ENCODE measurements at regions not wholly inside any gene's neighbourhood (a gene's known extent, or its start where the extent isn't known, plus 50 kb on each side); places are given as distances from the start of the nearest gene placed in this dataset.

DNA sequence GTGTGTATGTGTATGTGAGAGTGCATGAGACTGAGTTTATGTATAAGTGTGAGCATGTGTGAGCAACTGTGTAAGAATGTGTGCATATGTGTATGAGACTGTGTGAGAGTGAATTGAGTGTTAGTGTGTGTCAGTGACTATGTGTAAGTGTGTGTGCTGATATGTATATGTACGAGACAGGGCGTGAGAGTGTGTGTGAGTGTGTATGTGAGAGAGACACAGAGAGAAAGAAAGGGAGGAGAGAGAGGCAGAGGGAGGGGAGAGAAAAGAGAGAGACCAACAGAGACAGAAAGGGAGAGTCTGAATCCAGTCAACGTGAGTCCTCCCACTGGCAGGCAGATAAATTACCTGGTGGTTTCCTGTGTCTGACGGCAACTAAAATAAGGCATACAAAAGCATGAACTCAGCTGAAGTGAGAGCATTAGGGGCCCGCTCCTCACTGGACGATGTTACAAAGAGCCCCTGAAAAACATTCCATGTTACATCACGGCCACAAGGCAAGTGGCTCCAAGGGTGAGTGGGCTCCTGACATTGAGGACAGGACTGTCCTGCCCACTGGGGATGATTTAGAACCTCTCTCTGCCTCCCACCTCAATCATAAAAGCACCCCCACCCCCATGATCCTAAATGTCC lies 66.6 kb upstream of the TIAM1 start:
- Histone ChIP-seq H3K23me2 (ENCODE audit: insufficient read length, low read depth, low read length, poor library complexity, severe bottlenecking) (no peaks in the 10 kb centered on the region), H4K20me1 (ENCODE audit: control insufficient read depth, insufficient read depth, insufficient read length) (no peaks in the 10 kb centered on the region), H3K56ac (ENCODE audit: insufficient read length, low read depth, low read length) (no peak overlapping the region), H3K9me3 (ENCODE audit: control insufficient read depth, low read depth, low read length) (no peaks in the 10 kb centered on the region), H3K4me2 (ENCODE audit: insufficient read depth, insufficient read length, low read length) (no peak overlapping the region), H3K18ac (ENCODE audit: insufficient read length, low read depth, low read length) (no peak overlapping the region), H4K5ac (ENCODE audit: insufficient read length, low read depth, low read length) (no peak overlapping the region), H3K27me3 (ENCODE audit: insufficient read depth, low read length) (no peaks in the 10 kb centered on the region), H2BK120ac (ENCODE audit: low read depth, low read length, poor library complexity, severe bottlenecking) (no peak overlapping the region), H4K8ac (replicated peaks; ENCODE audit: insufficient read length, low read depth, low read length) (no peak overlapping the region), H2BK5ac (ENCODE audit: insufficient read length, low read length) (no peak overlapping the region), H2AFZ (ENCODE audit: low read length) (no peak overlapping the region), H3K27ac (ENCODE audit: insufficient read length, low read depth, low read length) (no peak overlapping the region), H2BK15ac (ENCODE audit: low read depth, low read length) (no peak overlapping the region), H3K79me2 (ENCODE audit: insufficient read depth, low read length) (no peaks in the 10 kb centered on the region), H3K4ac (ENCODE audit: low read depth, low read length) (no peak overlapping the region), H3K4me1 (ENCODE audit: insufficient read depth, low read length) (no peaks in the 10 kb centered on the region), H2BK12ac (ENCODE audit: insufficient read length, low read depth, low read length) (no peak overlapping the region), H3T11ph (ENCODE audit: low read length) (no peak overlapping the region), H3K79me1 (ENCODE audit: insufficient read depth, low read depth, low read length, poor library complexity, severe bottlenecking) (no peaks in the 10 kb centered on the region), H4K91ac (ENCODE audit: insufficient read length, low read depth, low read length) (no peak overlapping the region), H3K14ac (ENCODE audit: insufficient read depth, low read length) (no peak overlapping the region), H3K23ac (ENCODE audit: insufficient read length, low read depth, low read length) (no peak overlapping the region), H3K9ac (ENCODE audit: extremely low read depth, insufficient read length, low read length) (no peak overlapping the region), H2AK5ac (ENCODE audit: insufficient read length, low read length) (no peak overlapping the region), H2BK20ac (ENCODE audit: low read depth, low read length, poor library complexity, severe bottlenecking) (no peak overlapping the region)
- H3K36me3 Mint-ChIP-seq (ENCODE audit: insufficient read depth in 1 of 3, low read depth in 3 of 3), result peaks cover 0 to 2% (median 0%) of the 10 kb centered on the region in 3 experiments; a peak in 1 of 7 replicates
- TF ChIP-seq, protein P1, sequence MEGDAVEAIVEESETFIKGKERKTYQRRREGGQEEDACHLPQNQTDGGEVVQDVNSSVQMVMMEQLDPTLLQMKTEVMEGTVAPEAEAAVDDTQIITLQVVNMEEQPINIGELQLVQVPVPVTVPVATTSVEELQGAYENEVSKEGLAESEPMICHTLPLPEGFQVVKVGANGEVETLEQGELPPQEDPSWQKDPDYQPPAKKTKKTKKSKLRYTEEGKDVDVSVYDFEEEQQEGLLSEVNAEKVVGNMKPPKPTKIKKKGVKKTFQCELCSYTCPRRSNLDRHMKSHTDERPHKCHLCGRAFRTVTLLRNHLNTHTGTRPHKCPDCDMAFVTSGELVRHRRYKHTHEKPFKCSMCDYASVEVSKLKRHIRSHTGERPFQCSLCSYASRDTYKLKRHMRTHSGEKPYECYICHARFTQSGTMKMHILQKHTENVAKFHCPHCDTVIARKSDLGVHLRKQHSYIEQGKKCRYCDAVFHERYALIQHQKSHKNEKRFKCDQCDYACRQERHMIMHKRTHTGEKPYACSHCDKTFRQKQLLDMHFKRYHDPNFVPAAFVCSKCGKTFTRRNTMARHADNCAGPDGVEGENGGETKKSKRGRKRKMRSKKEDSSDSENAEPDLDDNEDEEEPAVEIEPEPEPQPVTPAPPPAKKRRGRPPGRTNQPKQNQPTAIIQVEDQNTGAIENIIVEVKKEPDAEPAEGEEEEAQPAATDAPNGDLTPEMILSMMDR (conservative IDR thresholded peaks at IDR 0.05), result no peak
- 0 out of 4 replicates have a peak, but pooled peaks cover 0 to 5% of the 10 kb centered on the region in 2 experiments for H3K4me1 Mint-ChIP-seq
- H3K27ac Mint-ChIP-seq, result no peak overlapping the region
- no peaks in the 10 kb centered on the region for H3K9me3 Mint-ChIP-seq
- H3K27me3 Mint-ChIP-seq (ENCODE audit: low read depth), result no peaks in the 10 kb centered on the region
- no CpG with 5 or more reads among the region's 7 CpGs for WGBS (ENCODE audit: extremely low coverage, insufficient read length, low lambda C conversion rate)
- no peak for DNase-seq
- no peak overlapping the region for H3K4me3 Mint-ChIP-seq
